Gastroesophageal sphincter (tissue), 3 donors: ENCODE measurements at regions not wholly inside any gene's neighbourhood (a gene's known extent, or its start where the extent isn't known, plus 50 kb on each side); places are given as distances from the start of the nearest gene placed in this dataset.
"Not testable (repeated sequence)": the region's sequence is repeated elsewhere in the genome, so short reads cannot be mapped to it uniquely, and the experiment has no call there.

Source experiments
- POLR2A ChIP-seq, 2 donors: fragments of 450-650 bp; IDR thresholded peaks; one replicate each; pipeline ENCODE4 v1.6.1; 2017; ENCODE audit warnings: antibody characterized with exemption in 2 of 2, mild to moderate bottlenecking in 2 of 2, moderate library complexity in 1 of 2
- POLR2AphosphoS5 ChIP-seq: sonication (generic); formaldehyde crosslinking; IDR thresholded peaks from one replicate; pipeline ENCODE4 v1.6.1; 2017; ENCODE audit warnings: antibody characterized with exemption
- TF ChIP-seq, protein P1 (sequence below), 4 experiments: fragments of 200-600 bp in 2 of 4; fragments of 450-650 bp in 2 of 4; sonication (generic) in 1 of 4; IDR thresholded peaks; one replicate each; pipeline ENCODE4 v1.5.1; 2017 to 2019; ENCODE audit warnings: antibody characterized with exemption in 4 of 4, mild to moderate bottlenecking in 2 of 4, moderate library complexity in 2 of 4

DNA sequence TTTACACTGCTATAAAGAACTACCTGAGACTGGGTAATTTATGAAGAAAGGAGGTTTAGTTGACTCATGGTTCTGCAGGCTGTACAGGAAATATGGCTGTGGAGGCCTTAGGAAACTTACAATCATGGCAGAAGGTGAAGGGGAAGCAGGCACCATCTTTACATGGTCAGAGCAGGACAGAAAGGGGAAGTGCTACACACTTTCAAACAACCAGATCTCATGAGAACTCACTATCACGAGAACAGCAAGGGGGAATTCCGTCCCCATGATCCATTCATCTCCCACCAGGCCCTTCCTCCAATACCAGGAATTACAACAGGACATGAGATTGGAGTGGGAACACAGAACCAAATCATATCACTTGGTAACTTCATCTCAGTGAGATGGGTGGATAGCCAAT is 536.5 kb upstream of the ID2 start:
- TF ChIP-seq, protein P1, sequence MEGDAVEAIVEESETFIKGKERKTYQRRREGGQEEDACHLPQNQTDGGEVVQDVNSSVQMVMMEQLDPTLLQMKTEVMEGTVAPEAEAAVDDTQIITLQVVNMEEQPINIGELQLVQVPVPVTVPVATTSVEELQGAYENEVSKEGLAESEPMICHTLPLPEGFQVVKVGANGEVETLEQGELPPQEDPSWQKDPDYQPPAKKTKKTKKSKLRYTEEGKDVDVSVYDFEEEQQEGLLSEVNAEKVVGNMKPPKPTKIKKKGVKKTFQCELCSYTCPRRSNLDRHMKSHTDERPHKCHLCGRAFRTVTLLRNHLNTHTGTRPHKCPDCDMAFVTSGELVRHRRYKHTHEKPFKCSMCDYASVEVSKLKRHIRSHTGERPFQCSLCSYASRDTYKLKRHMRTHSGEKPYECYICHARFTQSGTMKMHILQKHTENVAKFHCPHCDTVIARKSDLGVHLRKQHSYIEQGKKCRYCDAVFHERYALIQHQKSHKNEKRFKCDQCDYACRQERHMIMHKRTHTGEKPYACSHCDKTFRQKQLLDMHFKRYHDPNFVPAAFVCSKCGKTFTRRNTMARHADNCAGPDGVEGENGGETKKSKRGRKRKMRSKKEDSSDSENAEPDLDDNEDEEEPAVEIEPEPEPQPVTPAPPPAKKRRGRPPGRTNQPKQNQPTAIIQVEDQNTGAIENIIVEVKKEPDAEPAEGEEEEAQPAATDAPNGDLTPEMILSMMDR (IDR thresholded peaks at IDR 0.05), result not testable (repeated sequence)
- TF ChIP-seq POLR2A (IDR thresholded peaks at IDR 0.05); POLR2AphosphoS5: not testable (repeated sequence)
